ENCODE measurements at regions not wholly inside any gene's neighbourhood (a gene's known extent, or its start where the extent isn't known, plus 50 kb on each side); places are given as distances from the start of the nearest gene placed in this dataset.
"Not testable (repeated sequence)": the region's sequence is repeated elsewhere in the genome, so short reads cannot be mapped to it uniquely, and the experiment has no call there.

GRCh38 chr1:219863816-219864215, 64.5 kb downstream of the SLC30A10 start:
- Mint-ChIP-seq H3K27me3 (peaks cover 12 to 22% (median 19%) of the 10 kb centered on the region in 3 donors), H3K9me3 (peaks cover 0 to 11% (median 2%) of the 10 kb centered on the region in 7 donors)
- ATAC-seq (ENCODE audit: low read depth in 2 of 2); H3K4me3 Mint-ChIP-seq; H3K4me1 Mint-ChIP-seq; DNase-seq; H3K27ac Mint-ChIP-seq; H3K36me3 Mint-ChIP-seq: not testable (repeated sequence)

GRCh38 chr1:219862366-219862765, 66.0 kb downstream of the SLC30A10 start:
- ATAC-seq (ENCODE audit: low read depth in 2 of 2) (no peak), DNase-seq (no peak)
- Mint-ChIP-seq H3K4me1 (no peaks in the 10 kb centered on the region), H3K4me3 (no peak overlapping the region), H3K36me3 (no peaks in the 10 kb centered on the region), H3K27ac (no peak overlapping the region), H3K9me3 (peaks cover 0 to 9% (median 4%) of the 10 kb centered on the region in 7 donors), H3K27me3 (peaks cover 17 to 22% (median 19%) of the 10 kb centered on the region in 3 donors)

- H3K9me3 Mint-ChIP-seq: peaks cover 0 to 24% (median 9%) of the 10 kb centered on the region in 7 donors
- ATAC-seq (ENCODE audit: low read depth in 2 of 2) (no peak), DNase-seq (no peak)
- H3K4me3 Mint-ChIP-seq: no peak overlapping the region
- H3K27ac Mint-ChIP-seq: no peak overlapping the region
- peaks cover 17 to 22% (median 19%) of the 10 kb centered on the region in 3 donors for H3K27me3 Mint-ChIP-seq
- H3K36me3 Mint-ChIP-seq: no peaks in the 10 kb centered on the region
- no peaks in the 10 kb centered on the region for H3K4me1 Mint-ChIP-seq
These were observed 69.4 kb downstream of the SLC30A10 start for GRCh38 chr1:219858980-219859379.

- H3K9me3 Mint-ChIP-seq: peaks cover 0 to 32% (median 16%) of the 10 kb centered on the region in 7 donors
- H3K4me3 Mint-ChIP-seq: no peak overlapping the region
- no peaks in the 10 kb centered on the region for H3K4me1 Mint-ChIP-seq
- DNase-seq: no peak
- ATAC-seq (ENCODE audit: low read depth in 2 of 2): no peak
- H3K27me3 Mint-ChIP-seq: peaks cover 0 to 16% (median 0%) of the 10 kb centered on the region in 3 donors
- no peak overlapping the region for H3K27ac Mint-ChIP-seq
- H3K36me3 Mint-ChIP-seq: no peaks in the 10 kb centered on the region
These were observed 81.0 kb downstream of the SLC30A10 start for GRCh38 chr1:219847215-219847855.

- H3K27ac Mint-ChIP-seq; ATAC-seq (ENCODE audit: low read depth in 2 of 2); H3K4me3 Mint-ChIP-seq; H3K4me1 Mint-ChIP-seq; H3K36me3 Mint-ChIP-seq; H3K9me3 Mint-ChIP-seq; DNase-seq: not testable (repeated sequence)
- H3K27me3 Mint-ChIP-seq: peaks cover 13 to 40% (median 16%) of the 10 kb centered on the region in 3 donors
These were observed 88.8 kb downstream of the SLC30A10 start for GRCh38 chr1:219839595-219839994.

GRCh38 chr1:219837994-219838294, 90.4 kb downstream of the SLC30A10 start:
- no peaks in the 10 kb centered on the region for H3K4me1 Mint-ChIP-seq
- H3K27me3 Mint-ChIP-seq: peaks cover 19 to 43% (median 32%) of the 10 kb centered on the region in 3 donors
- no peak overlapping the region for H3K4me3 Mint-ChIP-seq
- DNase-seq (no peak), ATAC-seq (ENCODE audit: low read depth in 2 of 2) (no peak)
- no peaks in the 10 kb centered on the region for H3K36me3 Mint-ChIP-seq
- H3K27ac Mint-ChIP-seq: no peak overlapping the region
- peaks cover 0 to 4% (median 0%) of the 10 kb centered on the region in 7 donors for H3K9me3 Mint-ChIP-seq

- Mint-ChIP-seq H3K27ac (no peak overlapping the region), H3K36me3 (no peaks in the 10 kb centered on the region), H3K27me3 (peaks cover 19 to 43% (median 34%) of the 10 kb centered on the region in 3 donors), H3K4me3 (no peak overlapping the region), H3K4me1 (no peaks in the 10 kb centered on the region), H3K9me3 (peaks cover 0 to 5% (median 3%) of the 10 kb centered on the region in 7 donors)
- ATAC-seq (ENCODE audit: low read depth in 2 of 2) (no peak), DNase-seq (no peak)
These were observed 90.9 kb downstream of the SLC30A10 start for GRCh38 chr1:219837274-219837993.

- no peaks in the 10 kb centered on the region for H3K4me1 Mint-ChIP-seq
- H3K27ac Mint-ChIP-seq: no peak overlapping the region
- ATAC-seq (ENCODE audit: low read depth in 2 of 2) (no peak), DNase-seq (no peak)
- no peak overlapping the region for H3K4me3 Mint-ChIP-seq
- peaks cover 0 to 6% (median 3%) of the 10 kb centered on the region in 7 donors for H3K9me3 Mint-ChIP-seq
- peaks cover 22 to 49% (median 35%) of the 10 kb centered on the region in 3 donors for H3K27me3 Mint-ChIP-seq
- H3K36me3 Mint-ChIP-seq: no peaks in the 10 kb centered on the region
These were observed 93.9 kb downstream of the SLC30A10 start for GRCh38 chr1:219834314-219834917.

GRCh38 chr1:219833214-219833815, 95.0 kb downstream of the SLC30A10 start:
- H3K27ac Mint-ChIP-seq: no peak overlapping the region
- no peak for ATAC-seq (ENCODE audit: low read depth in 2 of 2)

GRCh38 chr1:219826290-219826689, 102.1 kb downstream of the SLC30A10 start:
- H3K36me3 Mint-ChIP-seq: no peaks in the 10 kb centered on the region
- H3K4me1 Mint-ChIP-seq: no peaks in the 10 kb centered on the region
- ATAC-seq (ENCODE audit: low read depth in 2 of 2): no peak
- no peak overlapping the region for H3K4me3 Mint-ChIP-seq
- H3K27me3 Mint-ChIP-seq: peaks cover 0 to 15% (median 15%) of the 10 kb centered on the region in 3 donors
- H3K9me3 Mint-ChIP-seq: no peaks in the 10 kb centered on the region
- no peak for DNase-seq
- no peak overlapping the region for H3K27ac Mint-ChIP-seq

More at GRCh38 chr1:219833214-219833815, 95.0 kb downstream of the SLC30A10 start:
- Mint-ChIP-seq H3K9me3 (peaks cover 0 to 6% (median 0%) of the 10 kb centered on the region in 7 donors), H3K4me3 (no peak overlapping the region), H3K4me1 (no peaks in the 10 kb centered on the region), H3K36me3 (no peaks in the 10 kb centered on the region), H3K27me3 (peaks cover 24 to 49% (median 26%) of the 10 kb centered on the region in 3 donors)
- no peak for DNase-seq

GRCh38 chr1:219825355-219825754, 103.0 kb downstream of the SLC30A10 start:
- H3K36me3 Mint-ChIP-seq: no peaks in the 10 kb centered on the region
- ATAC-seq (ENCODE audit: low read depth in 2 of 2) (no peak), DNase-seq (no peak)
- H3K9me3 Mint-ChIP-seq: no peaks in the 10 kb centered on the region
- no peak overlapping the region for H3K4me3 Mint-ChIP-seq
- H3K27ac Mint-ChIP-seq: no peak overlapping the region
- H3K27me3 Mint-ChIP-seq: peaks cover 0 to 15% (median 9%) of the 10 kb centered on the region in 3 donors
- no peaks in the 10 kb centered on the region for H3K4me1 Mint-ChIP-seq

- peaks cover 0 to 11% (median 0%) of the 10 kb centered on the region in 3 donors for H3K27me3 Mint-ChIP-seq
- H3K4me3 Mint-ChIP-seq: no peak overlapping the region
- H3K9me3 Mint-ChIP-seq: no peaks in the 10 kb centered on the region
- H3K36me3 Mint-ChIP-seq: no peaks in the 10 kb centered on the region
- no peaks in the 10 kb centered on the region for H3K4me1 Mint-ChIP-seq
- ATAC-seq (ENCODE audit: low read depth in 2 of 2) (no peak), DNase-seq (no peak)
- H3K27ac Mint-ChIP-seq: no peak overlapping the region
These were observed 104.0 kb downstream of the SLC30A10 start for GRCh38 chr1:219824338-219824737.

- ATAC-seq (ENCODE audit: low read depth in 2 of 2) (no peak), DNase-seq (no peak)
- Mint-ChIP-seq H3K27ac (no peak overlapping the region), H3K4me3 (no peak overlapping the region), H3K36me3 (no peaks in the 10 kb centered on the region), H3K4me1 (no peaks in the 10 kb centered on the region), H3K9me3 (no peaks in the 10 kb centered on the region), H3K27me3 (peaks cover 8 to 10% (median 10%) of the 10 kb centered on the region in 3 donors)
These were observed 107.8 kb downstream of the SLC30A10 start for GRCh38 chr1:219820551-219820950.
